ENCODE measurements at regions not wholly inside any gene's neighbourhood (a gene's known extent, or its start where the extent isn't known, plus 50 kb on each side); places are given as distances from the start of the nearest gene placed in this dataset.

DNA sequence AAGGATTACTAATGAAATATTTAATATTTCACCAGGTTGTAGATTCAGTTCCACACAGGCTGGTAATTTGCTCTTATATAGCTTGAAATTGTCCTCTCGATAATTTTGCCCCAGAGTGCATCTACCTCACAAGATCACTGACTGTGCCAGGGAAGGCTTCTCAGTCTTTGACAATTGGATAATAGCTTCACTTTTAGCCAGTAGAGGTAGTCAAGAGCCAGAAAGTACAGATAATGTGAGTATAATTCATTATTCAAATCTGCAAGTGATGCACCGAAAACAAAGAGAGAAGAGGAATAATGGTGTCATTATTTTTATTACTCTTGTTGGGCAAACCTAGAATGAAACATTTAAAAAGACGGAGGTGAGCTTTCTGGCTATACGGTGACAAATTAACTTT lies 292.8 kb downstream of the EN1 start:
- no peaks in the 10 kb centered on the region for H3K9me3 ChIP-seq
- ATAC-seq (no peak), FAIRE-seq (no peak), DNase-seq (ENCODE audit: low read depth in 1 of 2, low spot score in 1 of 2) (no peak)
- WGBS (ENCODE audit: missing lambda C conversion rate), result 14% methylated on average over 4 of the region's 4 CpGs
- no peak overlapping the region for H3K4me2 ChIP-seq
- no peak overlapping the region for H3K4me3 ChIP-seq
- H3K4me1 ChIP-seq, result no peaks in the 10 kb centered on the region
- ChIA-PET CTCF (interaction anchor here (1.2 to 2.5 kb wide), 4 partner anchors 8 to 301 kb away, joined by 3 to 9 read pairs (median 4); no protein-coding TSS in a partner anchor), POLR2A (no interaction called here)
- no peak overlapping the region for H3K27ac ChIP-seq
- TF ChIP-seq RAD21 (conservative IDR thresholded peaks at IDR 0.05 in 1 of 2, IDR thresholded peaks at IDR 0.05 in 1 of 2) (peak in 1 of 2 experiments; percentile 22; a peak in 2 of 5 replicates), NFE2L2 (conservative IDR thresholded peaks at IDR 0.05; ENCODE audit: low read length) (no peak)

DNA sequence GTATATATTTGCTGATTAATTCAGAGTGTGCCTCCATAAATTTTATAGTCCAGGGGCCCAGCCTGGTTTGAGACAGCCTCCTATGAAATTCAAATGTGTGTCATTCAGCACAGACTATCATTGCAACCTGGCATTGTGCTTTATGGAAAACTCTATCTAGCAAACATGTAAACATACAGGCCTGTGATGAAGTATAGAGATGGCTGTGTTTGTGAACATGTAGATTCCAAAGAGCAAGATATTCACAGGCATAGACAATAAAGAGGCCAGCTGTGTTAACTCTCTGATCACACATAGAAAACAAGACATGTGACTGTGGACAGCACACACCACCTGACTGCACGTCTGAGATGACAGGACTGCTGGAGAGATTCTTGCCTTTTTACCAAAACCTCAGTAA lies 297.9 kb downstream of the EN1 start:
- no peak overlapping the region for H3K27ac ChIP-seq
- H3K4me2 ChIP-seq, result no peak overlapping the region
- DNase-seq (ENCODE audit: low read depth in 1 of 2, low spot score in 1 of 2), result no peak
- ChIA-PET CTCF (no interaction called here), POLR2A (no interaction called here)
- no peaks in the 10 kb centered on the region for H3K4me1 ChIP-seq
- no peak for FAIRE-seq
- no peak overlapping the region for H3K4me3 ChIP-seq
- ATAC-seq, result no peak
- 0% methylated on average over 1 of the region's 1 CpG for WGBS (ENCODE audit: missing lambda C conversion rate)
- H3K9me3 ChIP-seq, result no peaks in the 10 kb centered on the region
- TF ChIP-seq POLR2A (IDR thresholded peaks at IDR 0.05; ENCODE audit: low read length) (no peak), FOSL2 (IDR thresholded peaks at IDR 0.05) (no peak), FOSL2 (CRISPR knock-in tag; IDR thresholded peaks at IDR 0.05) (no peak), RFX5 (IDR thresholded peaks at IDR 0.05) (no peak), POLR2AphosphoS2 (conservative IDR thresholded peaks at IDR 0.05; ENCODE audit: low read length) (no peak), MYC (IDR thresholded peaks at IDR 0.05; ENCODE audit: borderline replicate concordance, low read length) (no peak), JUNB (IDR thresholded peaks at IDR 0.05) (no peak), FOSB (CRISPR knock-in tag; IDR thresholded peaks at IDR 0.05) (no peak), SMC3 (IDR thresholded peaks at IDR 0.05) (no peak)
- TF ChIP-seq, protein P1, sequence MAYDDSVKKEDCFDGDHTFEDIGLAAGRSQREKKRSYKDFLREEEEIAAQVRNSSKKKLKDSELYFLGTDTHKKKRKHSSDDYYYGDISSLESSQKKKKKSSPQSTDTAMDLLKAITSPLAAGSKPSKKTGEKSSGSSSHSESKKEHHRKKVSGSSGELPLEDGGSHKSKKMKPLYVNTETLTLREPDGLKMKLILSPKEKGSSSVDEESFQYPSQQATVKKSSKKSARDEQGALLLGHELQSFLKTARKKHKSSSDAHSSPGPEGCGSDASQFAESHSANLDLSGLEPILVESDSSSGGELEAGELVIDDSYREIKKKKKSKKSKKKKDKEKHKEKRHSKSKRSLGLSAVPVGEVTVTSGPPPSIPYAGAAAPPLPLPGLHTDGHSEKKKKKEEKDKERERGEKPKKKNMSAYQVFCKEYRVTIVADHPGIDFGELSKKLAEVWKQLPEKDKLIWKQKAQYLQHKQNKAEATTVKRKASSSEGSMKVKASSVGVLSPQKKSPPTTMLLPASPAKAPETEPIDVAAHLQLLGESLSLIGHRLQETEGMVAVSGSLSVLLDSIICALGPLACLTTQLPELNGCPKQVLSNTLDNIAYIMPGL (CRISPR knock-in tag; IDR thresholded peaks at IDR 0.05; ENCODE audit: borderline replicate concordance), result no peak
- TF ChIP-seq, protein P2, sequence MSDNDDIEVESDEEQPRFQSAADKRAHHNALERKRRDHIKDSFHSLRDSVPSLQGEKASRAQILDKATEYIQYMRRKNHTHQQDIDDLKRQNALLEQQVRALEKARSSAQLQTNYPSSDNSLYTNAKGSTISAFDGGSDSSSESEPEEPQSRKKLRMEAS (IDR thresholded peaks at IDR 0.05), result no peak

DNA sequence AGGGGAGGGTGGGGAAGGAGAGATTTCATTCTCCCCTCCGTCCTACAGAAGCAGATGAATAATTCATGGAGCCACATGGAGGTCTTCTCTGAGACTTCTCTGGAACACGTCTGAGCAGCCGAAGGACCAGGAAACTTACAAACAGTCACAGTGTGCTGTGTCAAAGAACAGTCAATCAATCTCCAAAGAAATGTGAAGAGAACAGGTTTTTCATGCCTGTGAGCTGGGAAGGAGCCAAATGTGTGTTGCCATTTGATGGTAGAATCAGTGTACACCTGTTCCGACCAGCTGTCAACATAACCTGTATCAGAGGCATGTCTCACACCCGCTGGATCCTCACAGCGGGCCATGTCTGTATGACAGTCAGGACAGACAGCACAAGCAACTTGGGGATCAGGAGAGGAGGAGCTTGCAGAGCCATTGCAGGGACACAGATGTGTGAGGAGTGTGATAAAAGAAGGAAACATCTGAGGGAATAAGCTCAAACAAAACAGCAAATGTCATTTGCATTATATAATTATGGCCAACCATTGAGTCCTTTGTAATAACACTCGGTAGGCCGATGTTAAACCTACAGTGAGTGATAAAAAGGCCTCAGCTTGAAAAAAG lies 298.5 kb downstream of the EN1 start:
- ATAC-seq, result no peak
- no peak for FAIRE-seq
- Histone ChIP-seq H3K4me3 (no peak overlapping the region), H3K4me1 (no peaks in the 10 kb centered on the region), H3K9me3 (no peaks in the 10 kb centered on the region), H3K27ac (no peak overlapping the region), H3K4me2 (no peak overlapping the region)
- ChIA-PET POLR2A (no interaction called here), CTCF (no interaction called here)
- TF ChIP-seq, protein P3, sequence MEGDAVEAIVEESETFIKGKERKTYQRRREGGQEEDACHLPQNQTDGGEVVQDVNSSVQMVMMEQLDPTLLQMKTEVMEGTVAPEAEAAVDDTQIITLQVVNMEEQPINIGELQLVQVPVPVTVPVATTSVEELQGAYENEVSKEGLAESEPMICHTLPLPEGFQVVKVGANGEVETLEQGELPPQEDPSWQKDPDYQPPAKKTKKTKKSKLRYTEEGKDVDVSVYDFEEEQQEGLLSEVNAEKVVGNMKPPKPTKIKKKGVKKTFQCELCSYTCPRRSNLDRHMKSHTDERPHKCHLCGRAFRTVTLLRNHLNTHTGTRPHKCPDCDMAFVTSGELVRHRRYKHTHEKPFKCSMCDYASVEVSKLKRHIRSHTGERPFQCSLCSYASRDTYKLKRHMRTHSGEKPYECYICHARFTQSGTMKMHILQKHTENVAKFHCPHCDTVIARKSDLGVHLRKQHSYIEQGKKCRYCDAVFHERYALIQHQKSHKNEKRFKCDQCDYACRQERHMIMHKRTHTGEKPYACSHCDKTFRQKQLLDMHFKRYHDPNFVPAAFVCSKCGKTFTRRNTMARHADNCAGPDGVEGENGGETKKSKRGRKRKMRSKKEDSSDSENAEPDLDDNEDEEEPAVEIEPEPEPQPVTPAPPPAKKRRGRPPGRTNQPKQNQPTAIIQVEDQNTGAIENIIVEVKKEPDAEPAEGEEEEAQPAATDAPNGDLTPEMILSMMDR (IDR thresholded peaks at IDR 0.05), result no peak
- TF ChIP-seq EP300 (IDR thresholded peaks at IDR 0.05), result no peak
- TF ChIP-seq NFE2L2 (conservative IDR thresholded peaks at IDR 0.05; ENCODE audit: low read length), result no peak
- TF ChIP-seq MAFK (IDR thresholded peaks at IDR 0.05; ENCODE audit: partially characterized antibody), result no peak
- TF ChIP-seq, protein P2 (IDR thresholded peaks at IDR 0.05), result no peak
- TF ChIP-seq KDM1A (IDR thresholded peaks at IDR 0.05; ENCODE audit: low read depth), result no peak
- TF ChIP-seq PHF8 (IDR thresholded peaks at IDR 0.05; ENCODE audit: borderline replicate concordance, low read depth), result no peak
- TF ChIP-seq, protein P1 (CRISPR knock-in tag; IDR thresholded peaks at IDR 0.05; ENCODE audit: borderline replicate concordance), result no peak
- TF ChIP-seq ESRRA (IDR thresholded peaks at IDR 0.05; ENCODE audit: borderline replicate concordance, low read length), result no peak
- DNase-seq (ENCODE audit: low read depth in 1 of 2, low spot score in 1 of 2), result no peak
- 24% methylated on average over 8 of the region's 8 CpGs for WGBS (ENCODE audit: missing lambda C conversion rate)
